ENCODE measurements at regions not wholly inside any gene's neighbourhood (a gene's known extent, or its start where the extent isn't known, plus 50 kb on each side); places are given as distances from the start of the nearest gene placed in this dataset.

GRCh38 chr16:87199379-87199778 lies 117.8 kb downstream of the C16orf95 start:
- TF ChIP-seq CTCF (conservative IDR thresholded peaks at IDR 0.05; ENCODE audit: low read length) (no peak), EZH2phosphoT487 (IDR thresholded peaks at IDR 0.05; ENCODE audit: borderline replicate concordance, low read depth, low read length) (no peak)

All from OCI-LY7 (cell line).